ENCODE measurements at regions not wholly inside any gene's neighbourhood (a gene's known extent, or its start where the extent isn't known, plus 50 kb on each side); places are given as distances from the start of the nearest gene placed in this dataset.

GRCh38 chrX:46130247-46130646 is 415.0 kb downstream of the ZNF674 start:
- no peak for ATAC-seq
- no peaks in the 10 kb centered on the region for H3K9me3 ChIP-seq (ENCODE audit: control insufficient read depth, insufficient read depth, low read depth, low read length)
- intact Hi-C loops (cut with micrococcal nuclease; ENCODE audit: unreplicated experiment), result no loop called here
- BruUV-seq (replicated peaks), result no TSS peak
- no peaks in the 10 kb centered on the region for H3K36me3 ChIP-seq (ENCODE audit: control insufficient read depth, insufficient read depth, low read length)
- TF ChIP-seq REST (IDR thresholded peaks at IDR 0.05; ENCODE audit: insufficient read depth in 1 of 2, low read depth in 2 of 2, low read length in 1 of 2) (no peak), SIN3A (IDR thresholded peaks at IDR 0.05; ENCODE audit: borderline replicate concordance, insufficient read depth, low read depth, low read length) (no peak), TCF7L2 (IDR thresholded peaks at IDR 0.05; ENCODE audit: low read depth, low read length) (no peak), POLR2AphosphoS5 (IDR thresholded peaks at IDR 0.05; ENCODE audit: low read depth, low read length) (no peak), CTCF (IDR thresholded peaks at IDR 0.05) (no peak)
- H3K4me3 ChIP-seq (ENCODE audit: low read depth in 2 of 2, low read length in 2 of 2), result no peak overlapping the region
- CTCF ChIA-PET, result no interaction called here
- no peak for DNase-seq (ENCODE audit: low read depth, low spot score)
- no peak overlapping the region for H3K27ac ChIP-seq (ENCODE audit: low read length)
- in situ Hi-C loops (cut with HindIII; ENCODE audit: low pct_unique_long_range_greater_than_20kb, low sequenced_read_pairs), result no loop called here
- H3K4me1 ChIP-seq (ENCODE audit: control insufficient read depth, insufficient read depth, low read length), result no peaks in the 10 kb centered on the region
- H3K27me3 ChIP-seq (ENCODE audit: control insufficient read depth, insufficient read depth, low read length), result no peaks in the 10 kb centered on the region
- POLR2A ChIA-PET, result no interaction called here

GRCh38 chrX:46125111-46125510 is 420.1 kb downstream of the ZNF674 start:
- H3K9me3 ChIP-seq (ENCODE audit: control insufficient read depth, insufficient read depth, low read depth, low read length), result no peaks in the 10 kb centered on the region
- ATAC-seq, result no peak
- TF ChIP-seq SIN3A (IDR thresholded peaks at IDR 0.05; ENCODE audit: borderline replicate concordance, insufficient read depth, low read depth, low read length), result no peak
- no peak for TF ChIP-seq POLR2AphosphoS5 (IDR thresholded peaks at IDR 0.05; ENCODE audit: low read depth, low read length)
- no peak for TF ChIP-seq CTCF (IDR thresholded peaks at IDR 0.05)
- TF ChIP-seq TCF7L2 (IDR thresholded peaks at IDR 0.05; ENCODE audit: low read depth, low read length), result no peak
- no peak for TF ChIP-seq REST (IDR thresholded peaks at IDR 0.05; ENCODE audit: insufficient read depth in 1 of 2, low read depth in 2 of 2, low read length in 1 of 2)
- H3K4me1 ChIP-seq (ENCODE audit: control insufficient read depth, insufficient read depth, low read length), result no peaks in the 10 kb centered on the region; the same call in 1 of the 2 replicates
- no peak overlapping the region for H3K4me3 ChIP-seq (ENCODE audit: low read depth in 2 of 2, low read length in 2 of 2)
- intact Hi-C loops (cut with micrococcal nuclease; ENCODE audit: unreplicated experiment), result no loop called here
- no peaks in the 10 kb centered on the region for H3K27me3 ChIP-seq (ENCODE audit: control insufficient read depth, insufficient read depth, low read length)
- no peak for DNase-seq (ENCODE audit: low read depth, low spot score)
- H3K36me3 ChIP-seq (ENCODE audit: control insufficient read depth, insufficient read depth, low read length), result no peaks in the 10 kb centered on the region
- POLR2A ChIA-PET, result interaction anchor here (0.5 kb wide), 1 partner anchor 628 kb away, joined by 4 read pairs; no protein-coding TSS in a partner anchor
- CTCF ChIA-PET, result no interaction called here
- no peak overlapping the region for H3K27ac ChIP-seq (ENCODE audit: low read length)
- BruUV-seq (replicated peaks), result no TSS peak
- in situ Hi-C loops (cut with HindIII; ENCODE audit: low pct_unique_long_range_greater_than_20kb, low sequenced_read_pairs), result no loop called here

All from Panc1 (cell line).